GM12891 (cell line): ENCODE measurements at regions not wholly inside any gene's neighbourhood (a gene's known extent, or its start where the extent isn't known, plus 50 kb on each side); places are given as distances from the start of the nearest gene placed in this dataset.

Source experiments
- DNase-seq: peaks from one replicate; pipeline ENCODE4 v3.0.0; 2011; ENCODE audit warnings: low spot score; ENCODE audit not compliant: insufficient read length
- FAIRE-seq: peaks from 2 replicates; lab custom pipeline; 2011; peaks lifted over from hg19 to GRCh38; lab: Jason Lieb, UNC
- PAX5 ChIP-seq: IDR thresholded peaks from 2 replicates; pipeline ENCODE4 v1.6.1; 2011; ENCODE audit warnings: low read length, moderate library complexity, mild to moderate bottlenecking; ENCODE audit not compliant: insufficient read depth, severe bottlenecking
- POLR2A ChIP-seq: IDR thresholded peaks from 2 replicates; pipeline ENCODE4 v1.6.1; 2011; ENCODE audit warnings: low read depth, low read length, control low read depth
- POLR2AphosphoS5 ChIP-seq: IDR thresholded peaks from 2 replicates; pipeline ENCODE4 v1.6.1; 2011; ENCODE audit warnings: low read depth, low read length, control low read depth
- POU2F2 ChIP-seq: IDR thresholded peaks from 2 replicates; pipeline ENCODE4 v1.6.1; 2011; ENCODE audit warnings: low read depth, mild to moderate bottlenecking, control low read depth, low read length, moderate library complexity
- SPI1 ChIP-seq: IDR thresholded peaks from 2 replicates; pipeline ENCODE4 v1.6.1; 2011; ENCODE audit warnings: low read depth, low read length, control low read depth
- TAF1 ChIP-seq: IDR thresholded peaks from 2 replicates; pipeline ENCODE4 v1.6.1; 2011; ENCODE audit warnings: low read depth, low read length, control low read depth

DNA sequence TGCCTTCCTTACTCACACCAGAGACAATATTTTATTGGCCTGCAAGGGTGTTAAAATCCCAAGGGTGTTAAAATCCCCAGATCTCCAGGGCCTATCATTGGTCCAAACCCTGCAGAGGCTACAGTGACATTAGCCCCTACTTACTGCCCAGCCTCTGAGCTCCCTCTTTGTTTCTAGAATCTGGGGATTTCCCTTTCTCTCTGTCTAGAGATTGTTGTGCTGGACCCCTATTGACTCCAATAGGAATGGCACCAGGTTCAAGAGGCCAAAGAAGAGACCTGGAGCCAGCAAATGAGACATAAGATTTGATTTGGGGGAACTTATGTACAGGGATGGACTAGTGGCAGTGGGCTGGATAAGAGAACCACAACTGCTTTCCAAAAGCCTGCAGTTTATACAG, 53.3 kb upstream of the ZBED3 start:
- DNase-seq: no peak
- TF ChIP-seq PAX5: no peak
- no peak for TF ChIP-seq POLR2A
- no peak for TF ChIP-seq POU2F2
- TF ChIP-seq SPI1: no peak
- TF ChIP-seq TAF1: no peak
- TF ChIP-seq POLR2AphosphoS5: no peak

DNA sequence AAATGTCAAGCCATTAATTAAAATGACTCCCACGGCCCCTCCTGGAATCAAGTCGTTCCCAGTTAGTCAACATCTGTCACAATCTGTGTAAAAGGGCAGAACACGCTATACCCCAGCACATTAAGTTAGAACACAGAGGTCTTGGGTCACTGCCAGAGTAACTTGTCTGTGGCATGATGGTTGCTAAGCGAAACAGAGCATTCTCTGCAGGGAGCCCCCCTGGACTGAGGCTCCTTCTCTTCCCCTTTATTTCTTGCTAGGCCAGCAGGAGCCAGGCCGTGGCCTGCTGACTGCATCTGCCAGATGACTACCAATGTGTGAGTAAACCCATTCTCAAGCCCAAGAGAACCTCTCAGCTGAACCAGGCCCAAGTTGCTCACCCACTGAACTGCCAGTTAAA, 51.9 kb upstream of the ZBED3 start:
- TF ChIP-seq TAF1 (no peak), POLR2AphosphoS5 (no peak), SPI1 (no peak), POU2F2 (no peak), POLR2A (no peak), PAX5 (no peak)
- FAIRE-seq: no peak
- DNase-seq: no peak

More for the DNA sequence above, 53.3 kb upstream of the ZBED3 start:
- no peak for FAIRE-seq
